ENCODE measurements at regions not wholly inside any gene's neighbourhood (a gene's known extent, or its start where the extent isn't known, plus 50 kb on each side); places are given as distances from the start of the nearest gene placed in this dataset.

- DNase-seq (ENCODE audit: insufficient read length, low spot score), result no peak
- FAIRE-seq, result no peak
- TF ChIP-seq CTCF (IDR thresholded peaks at IDR 0.05; ENCODE audit: insufficient read depth, missing control alignments), result no peak
These were observed 491.8 kb downstream of the ETS1 start for GRCh38 chr11:128095466-128095981.

GRCh38 chr11:128093689-128094088, 493.7 kb downstream of the ETS1 start:
- DNase-seq (ENCODE audit: insufficient read length, low spot score) (no peak), FAIRE-seq (no peak)
- no peak for TF ChIP-seq CTCF (IDR thresholded peaks at IDR 0.05; ENCODE audit: insufficient read depth, missing control alignments)

DNA sequence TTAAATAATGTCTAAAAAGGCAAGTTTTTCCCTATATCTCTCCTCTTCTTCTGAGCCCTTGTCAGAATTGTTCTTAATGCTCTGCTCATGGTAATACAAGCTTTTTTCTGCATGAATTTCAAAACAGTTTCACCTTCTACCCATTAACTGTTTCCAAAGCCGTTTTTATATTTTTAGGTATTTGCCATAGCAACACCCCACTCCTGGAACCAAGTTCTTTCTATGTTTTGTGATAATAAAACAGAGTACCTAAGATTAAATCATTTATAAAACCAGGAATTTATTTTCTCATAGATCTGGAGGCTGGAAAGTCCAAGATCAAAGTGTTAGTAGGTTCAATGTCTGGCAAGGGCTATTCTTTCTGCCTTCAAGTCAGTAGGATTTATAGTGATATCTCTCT, 497.4 kb downstream of the ETS1 start:
- no peak for DNase-seq (ENCODE audit: insufficient read length, low spot score)
- FAIRE-seq, result no peak
- TF ChIP-seq CTCF (IDR thresholded peaks at IDR 0.05; ENCODE audit: insufficient read depth, missing control alignments), result no peak

DNA sequence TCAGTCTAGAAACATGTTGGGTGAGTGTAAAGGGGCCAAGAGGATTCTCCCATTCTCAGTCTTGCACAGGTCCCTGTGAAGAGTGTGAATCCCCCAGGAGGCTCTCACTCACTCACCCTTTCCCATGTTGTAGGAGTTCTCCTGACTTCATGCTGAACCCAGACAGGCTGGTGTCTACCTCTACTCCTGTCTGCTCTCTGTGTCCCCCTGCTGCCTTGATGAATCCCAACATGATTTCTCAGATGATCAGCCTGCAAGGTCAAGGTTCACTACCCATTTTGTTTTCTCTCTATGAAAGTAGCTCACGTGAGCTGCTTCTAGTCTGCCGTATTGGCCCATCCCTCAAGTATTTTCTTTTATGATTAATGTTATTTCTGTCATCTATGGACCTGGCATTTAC, 500.6 kb downstream of the ETS1 start:
- no peak for FAIRE-seq
- no peak for DNase-seq (ENCODE audit: insufficient read length, low spot score)
- TF ChIP-seq CTCF (IDR thresholded peaks at IDR 0.05; ENCODE audit: insufficient read depth, missing control alignments), result no peak

- no peak for TF ChIP-seq CTCF (IDR thresholded peaks at IDR 0.05; ENCODE audit: insufficient read depth, missing control alignments)
- no peak for DNase-seq (ENCODE audit: insufficient read length, low spot score)
- FAIRE-seq, result no peak
These were observed 502.1 kb downstream of the ETS1 start for GRCh38 chr11:128085276-128085675.

DNA sequence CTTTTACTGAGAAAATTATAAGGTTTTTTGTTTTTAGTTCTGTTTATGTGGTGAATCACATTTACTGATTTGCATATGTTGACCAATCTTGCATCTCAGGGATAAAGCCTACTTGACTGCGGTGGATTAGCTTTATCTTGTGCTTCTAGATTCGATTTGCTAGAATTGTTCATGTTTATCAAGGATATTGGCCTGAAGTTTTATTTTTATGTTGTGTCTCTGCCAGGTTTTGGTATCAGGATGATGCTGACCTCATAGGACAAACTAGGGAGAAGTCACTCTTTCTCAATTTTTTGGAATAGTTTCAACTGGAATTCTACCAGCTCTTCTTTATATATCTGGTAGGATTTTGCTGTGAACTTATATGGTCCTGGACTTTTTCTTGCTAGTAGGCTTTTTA, 504.8 kb downstream of the ETS1 start:
- TF ChIP-seq CTCF (IDR thresholded peaks at IDR 0.05; ENCODE audit: insufficient read depth, missing control alignments), result no peak
- FAIRE-seq, result no peak
- no peak for DNase-seq (ENCODE audit: insufficient read length, low spot score)

DNA sequence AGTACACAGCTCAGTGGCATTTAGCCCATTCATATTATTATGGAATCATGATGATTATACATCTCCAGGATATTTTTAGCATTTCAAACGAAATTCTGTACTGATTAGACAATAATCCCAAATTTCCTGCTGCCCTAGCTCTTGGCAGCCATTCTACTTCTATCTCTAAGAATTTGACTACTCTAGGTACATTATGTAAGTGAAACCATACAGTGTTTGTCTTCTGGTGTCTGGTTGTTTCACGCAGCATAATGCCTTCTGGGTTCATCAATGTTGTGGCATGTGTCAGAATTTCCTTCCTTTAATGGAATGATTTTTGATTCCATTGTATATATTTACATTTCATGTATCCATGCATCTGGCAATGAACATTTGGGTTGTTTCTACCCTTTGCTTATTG, 517.7 kb downstream of the ETS1 start:
- no peak for TF ChIP-seq CTCF (IDR thresholded peaks at IDR 0.05; ENCODE audit: insufficient read depth, missing control alignments)
- FAIRE-seq (no peak), DNase-seq (ENCODE audit: insufficient read length, low spot score) (no peak)
